ENCODE measurements at regions not wholly inside any gene's neighbourhood (a gene's known extent, or its start where the extent isn't known, plus 50 kb on each side); places are given as distances from the start of the nearest gene placed in this dataset.

GRCh38 chr3:106331636-106332035 is 462.8 kb upstream of the CBLB start:
- no peak for ATAC-seq
- TF ChIP-seq TSHZ2 (CRISPR knock-in tag; IDR thresholded peaks at IDR 0.05) (no peak), ZNF70 (CRISPR knock-in tag; IDR thresholded peaks at IDR 0.05) (no peak), ISL1 (CRISPR knock-in tag; IDR thresholded peaks at IDR 0.05) (no peak), ESRRG (CRISPR knock-in tag; IDR thresholded peaks at IDR 0.05) (no peak), CREB5 (CRISPR knock-in tag; IDR thresholded peaks at IDR 0.05; ENCODE audit: low read depth) (no peak), TCF4 (CRISPR knock-in tag; IDR thresholded peaks at IDR 0.05; ENCODE audit: borderline replicate concordance) (no peak), ZC3H10 (CRISPR knock-in tag; IDR thresholded peaks at IDR 0.05) (no peak), BACH2 (CRISPR knock-in tag; IDR thresholded peaks at IDR 0.05; ENCODE audit: borderline replicate concordance) (no peak), GLIS3 (CRISPR knock-in tag; IDR thresholded peaks at IDR 0.05) (no peak), ZFP30 (CRISPR knock-in tag; IDR thresholded peaks at IDR 0.05) (no peak), ZFP3 (CRISPR knock-in tag; IDR thresholded peaks at IDR 0.05) (no peak), RARB (CRISPR knock-in tag; IDR thresholded peaks at IDR 0.05) (no peak), POU6F1 (CRISPR knock-in tag; IDR thresholded peaks at IDR 0.05; ENCODE audit: borderline replicate concordance, low read depth) (no peak), PPARA (CRISPR knock-in tag; IDR thresholded peaks at IDR 0.05; ENCODE audit: borderline replicate concordance) (no peak)

DNA sequence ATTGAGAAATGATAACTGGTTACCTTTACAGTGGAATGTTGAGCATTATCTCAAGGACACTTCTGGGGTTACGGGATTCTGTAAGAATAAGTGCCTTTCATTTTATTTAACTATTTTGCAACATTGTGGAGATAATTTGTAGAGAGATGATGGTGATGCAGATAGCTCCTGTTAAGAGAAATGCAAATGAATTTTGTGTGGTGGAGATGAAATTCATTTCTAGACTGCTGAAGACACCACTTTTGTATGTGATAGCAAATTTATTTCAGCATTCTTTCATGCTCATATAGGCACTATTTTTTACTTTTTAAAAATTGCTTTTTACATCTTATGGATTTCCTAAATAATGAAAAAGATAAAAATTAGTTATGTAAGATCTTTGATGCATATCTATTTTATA is 463.3 kb upstream of the CBLB start:
- no peak for ATAC-seq
- TF ChIP-seq PPARA (CRISPR knock-in tag; IDR thresholded peaks at IDR 0.05; ENCODE audit: borderline replicate concordance) (no peak), ZNF565 (CRISPR knock-in tag; conservative IDR thresholded peaks at IDR 0.05; ENCODE audit: low read depth) (no peak), RARB (CRISPR knock-in tag; IDR thresholded peaks at IDR 0.05) (no peak), SNAI2 (CRISPR knock-in tag; IDR thresholded peaks at IDR 0.05) (no peak), GLIS3 (CRISPR knock-in tag; IDR thresholded peaks at IDR 0.05) (no peak), ZNF70 (CRISPR knock-in tag; IDR thresholded peaks at IDR 0.05) (no peak), ZFP30 (CRISPR knock-in tag; IDR thresholded peaks at IDR 0.05) (no peak), ZC3H10 (CRISPR knock-in tag; IDR thresholded peaks at IDR 0.05) (no peak), ESRRG (CRISPR knock-in tag; IDR thresholded peaks at IDR 0.05) (no peak), TOX (CRISPR knock-in tag; IDR thresholded peaks at IDR 0.05; ENCODE audit: borderline replicate concordance) (no peak)
- TF ChIP-seq, protein P1, sequence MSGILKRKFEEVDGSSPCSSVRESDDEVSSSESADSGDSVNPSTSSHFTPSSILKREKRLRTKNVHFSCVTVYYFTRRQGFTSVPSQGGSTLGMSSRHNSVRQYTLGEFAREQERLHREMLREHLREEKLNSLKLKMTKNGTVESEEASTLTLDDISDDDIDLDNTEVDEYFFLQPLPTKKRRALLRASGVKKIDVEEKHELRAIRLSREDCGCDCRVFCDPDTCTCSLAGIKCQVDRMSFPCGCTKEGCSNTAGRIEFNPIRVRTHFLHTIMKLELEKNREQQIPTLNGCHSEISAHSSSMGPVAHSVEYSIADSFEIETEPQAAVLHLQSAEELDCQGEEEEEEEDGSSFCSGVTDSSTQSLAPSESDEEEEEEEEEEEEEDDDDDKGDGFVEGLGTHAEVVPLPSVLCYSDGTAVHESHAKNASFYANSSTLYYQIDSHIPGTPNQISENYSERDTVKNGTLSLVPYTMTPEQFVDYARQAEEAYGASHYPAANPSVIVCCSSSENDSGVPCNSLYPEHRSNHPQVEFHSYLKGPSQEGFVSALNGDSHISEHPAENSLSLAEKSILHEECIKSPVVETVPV (CRISPR knock-in tag; IDR thresholded peaks at IDR 0.05) = no peak

GRCh38 chr3:106332884-106333283 is 464.1 kb upstream of the CBLB start:
- TF ChIP-seq ESRRG (CRISPR knock-in tag; IDR thresholded peaks at IDR 0.05) (no peak), BACH2 (CRISPR knock-in tag; IDR thresholded peaks at IDR 0.05; ENCODE audit: borderline replicate concordance) (no peak), ZC3H10 (CRISPR knock-in tag; IDR thresholded peaks at IDR 0.05) (no peak)
- ATAC-seq = no peak

DNA sequence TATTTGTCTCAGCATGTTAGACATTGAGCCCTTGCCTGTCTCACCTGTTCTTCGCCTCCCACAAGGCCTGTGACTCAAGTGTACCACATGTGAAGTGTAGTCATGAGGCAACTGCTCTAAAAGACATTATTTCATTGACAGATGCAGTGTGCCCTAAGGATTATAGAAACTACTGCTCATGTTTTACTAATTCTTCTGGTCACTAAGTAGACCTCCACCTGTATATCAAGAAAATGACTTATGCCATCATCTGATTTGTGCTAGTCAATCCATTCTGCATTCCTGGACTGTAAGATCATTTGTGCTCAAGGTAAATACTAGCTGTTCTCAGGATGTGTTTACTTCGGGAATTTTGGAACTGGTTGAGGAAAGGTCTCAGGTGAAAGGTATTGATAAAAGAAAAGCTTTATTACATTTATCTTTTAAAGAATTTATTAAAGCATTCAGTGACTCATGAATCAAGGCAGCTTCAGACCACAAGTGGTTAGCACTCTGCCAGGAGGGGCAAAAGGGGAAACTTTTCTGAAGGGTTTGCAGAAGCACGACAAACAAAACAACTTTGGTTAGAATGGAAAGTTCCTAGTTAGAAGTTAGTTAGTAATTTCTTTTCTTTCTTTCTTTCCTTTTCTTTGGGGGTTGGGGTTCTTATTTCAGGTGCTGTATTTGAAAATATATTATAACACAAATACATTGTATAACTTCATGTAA is 465.3 kb upstream of the CBLB start:
- 0 out of 3 replicates have a peak, but pooled peaks have one; percentile 24 for ATAC-seq
- TF ChIP-seq ZFP3 (CRISPR knock-in tag; IDR thresholded peaks at IDR 0.05) (no peak), PPARA (CRISPR knock-in tag; IDR thresholded peaks at IDR 0.05; ENCODE audit: borderline replicate concordance) (no peak), ZNF70 (CRISPR knock-in tag; IDR thresholded peaks at IDR 0.05) (no peak), ZNF565 (CRISPR knock-in tag; conservative IDR thresholded peaks at IDR 0.05; ENCODE audit: low read depth) (no peak), TSHZ2 (CRISPR knock-in tag; IDR thresholded peaks at IDR 0.05) (no peak), ZC3H10 (CRISPR knock-in tag; IDR thresholded peaks at IDR 0.05) (no peak)
- TF ChIP-seq, protein P2, sequence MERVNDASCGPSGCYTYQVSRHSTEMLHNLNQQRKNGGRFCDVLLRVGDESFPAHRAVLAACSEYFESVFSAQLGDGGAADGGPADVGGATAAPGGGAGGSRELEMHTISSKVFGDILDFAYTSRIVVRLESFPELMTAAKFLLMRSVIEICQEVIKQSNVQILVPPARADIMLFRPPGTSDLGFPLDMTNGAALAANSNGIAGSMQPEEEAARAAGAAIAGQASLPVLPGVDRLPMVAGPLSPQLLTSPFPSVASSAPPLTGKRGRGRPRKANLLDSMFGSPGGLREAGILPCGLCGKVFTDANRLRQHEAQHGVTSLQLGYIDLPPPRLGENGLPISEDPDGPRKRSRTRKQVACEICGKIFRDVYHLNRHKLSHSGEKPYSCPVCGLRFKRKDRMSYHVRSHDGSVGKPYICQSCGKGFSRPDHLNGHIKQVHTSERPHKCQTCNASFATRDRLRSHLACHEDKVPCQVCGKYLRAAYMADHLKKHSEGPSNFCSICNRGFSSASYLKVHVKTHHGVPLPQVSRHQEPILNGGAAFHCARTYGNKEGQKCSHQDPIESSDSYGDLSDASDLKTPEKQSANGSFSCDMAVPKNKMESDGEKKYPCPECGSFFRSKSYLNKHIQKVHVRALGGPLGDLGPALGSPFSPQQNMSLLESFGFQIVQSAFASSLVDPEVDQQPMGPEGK (CRISPR knock-in tag; IDR thresholded peaks at IDR 0.05; ENCODE audit: borderline replicate concordance) = no peak

All from SK-N-SH treated with all-trans-retinoic acid at 6 μM for 48 hours (cell line).